Limb (tissue), 2 donors: ENCODE measurements at regions not wholly inside any gene's neighbourhood (a gene's known extent, or its start where the extent isn't known, plus 50 kb on each side); places are given as distances from the start of the nearest gene placed in this dataset.

Experiments
- DNase-seq, 2 donors: peaks; one replicate each; pipeline ENCODE4 v3.0.0-alpha.2; 2016; ENCODE audit errors: extremely low spot score in 2 of 2

DNA sequence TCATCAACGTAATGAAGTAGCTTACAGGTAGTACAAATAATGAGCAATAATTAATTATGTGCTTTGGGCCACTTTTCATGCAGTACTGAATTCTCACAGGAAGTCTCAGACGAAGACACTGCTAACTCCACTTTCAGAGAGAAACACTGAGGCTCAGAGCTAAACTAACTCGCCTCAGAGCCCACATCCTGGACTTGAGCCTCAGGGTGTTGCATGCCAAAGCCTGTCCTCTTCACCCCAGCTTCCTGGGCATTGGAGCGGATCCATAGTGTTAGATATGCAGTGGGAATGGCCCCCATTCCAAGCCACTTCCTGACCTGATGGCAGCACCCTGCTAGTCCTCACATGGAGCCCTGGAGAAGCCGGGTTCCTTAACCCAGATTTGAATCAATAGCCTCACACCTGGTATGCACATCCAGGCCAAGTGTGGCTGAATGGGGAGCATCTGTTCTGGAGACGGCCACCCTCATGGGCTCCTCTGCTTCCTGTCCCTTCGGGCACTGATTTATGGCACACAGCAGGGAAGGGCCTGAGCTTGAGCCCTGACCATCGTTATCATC, 265.1 kb upstream of the ZNF32 start:
- no peak for DNase-seq

DNA sequence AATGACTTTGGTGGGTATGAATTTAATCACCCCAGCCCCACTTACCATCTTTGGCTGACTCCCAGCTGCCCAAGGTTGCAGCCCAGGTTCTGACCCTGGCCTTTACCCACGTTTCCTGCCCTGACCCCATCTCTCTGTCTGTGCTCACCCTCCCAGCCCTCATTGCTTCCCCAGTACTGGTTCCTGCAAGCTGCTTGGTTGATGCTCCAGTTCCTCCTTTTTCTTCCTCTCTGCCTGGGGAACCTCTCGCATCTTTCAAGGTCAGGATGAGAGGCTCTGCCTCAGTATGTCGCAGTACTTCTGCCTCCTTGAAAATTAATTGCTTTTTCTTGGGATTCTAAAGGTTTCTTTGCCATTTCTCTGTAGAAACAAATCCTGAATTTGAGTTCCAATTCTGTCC, 263.8 kb upstream of the ZNF32 start:
- no peak for DNase-seq

DNA sequence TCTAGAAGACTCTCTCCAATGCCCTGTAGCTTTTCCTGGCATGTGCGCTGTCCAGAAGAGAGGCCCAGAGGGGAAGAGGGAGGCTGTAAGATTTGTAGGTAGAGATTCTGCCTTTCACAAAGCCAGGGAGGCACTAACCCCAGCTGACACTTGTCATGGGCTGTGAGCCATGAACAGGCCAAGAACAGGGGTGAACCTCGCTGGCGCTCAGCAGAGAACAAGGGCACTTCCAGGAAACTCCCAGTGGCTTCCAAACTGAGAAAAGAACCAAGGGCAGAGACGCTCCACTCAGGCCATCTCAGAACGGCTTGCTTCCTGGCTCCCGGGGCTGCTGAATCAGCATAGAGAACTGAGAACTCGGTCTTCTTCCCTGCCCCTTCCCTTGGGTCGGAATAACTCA, 257.8 kb upstream of the ZNF32 start:
- no peak for DNase-seq

DNA sequence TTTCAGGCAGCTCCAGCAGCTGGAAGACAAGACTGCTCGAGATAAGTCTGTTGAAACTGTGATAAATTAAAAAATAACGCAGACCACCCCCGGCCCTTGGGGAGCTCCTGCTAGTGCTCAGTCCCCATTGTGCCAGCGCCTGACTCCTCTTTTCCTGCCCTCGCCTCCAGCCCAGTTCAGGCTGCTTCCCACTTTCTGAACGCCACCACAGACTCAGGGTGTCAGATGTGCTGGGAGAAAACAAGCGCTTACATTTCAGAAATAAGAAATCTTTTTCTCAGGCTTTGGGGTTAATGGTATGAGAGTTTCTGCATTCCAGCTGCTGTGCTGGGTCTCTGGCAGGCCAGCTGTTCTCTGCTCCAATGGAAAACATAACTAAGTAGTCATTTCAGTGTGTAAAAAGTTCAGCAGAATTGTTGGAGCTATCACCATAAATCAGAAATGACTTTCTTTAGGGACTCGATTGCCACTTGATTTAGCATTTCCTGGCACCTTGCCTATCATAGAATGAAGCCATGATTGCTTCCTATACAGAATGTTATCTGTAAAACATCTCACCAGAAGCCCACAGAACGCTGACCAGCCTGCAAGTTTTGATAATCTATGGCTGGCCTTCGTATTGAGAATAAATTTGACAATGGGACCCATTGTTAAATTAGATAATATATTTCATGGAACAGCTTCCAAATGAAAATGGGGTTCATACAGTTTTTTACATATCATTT, 257.0 kb upstream of the ZNF32 start:
- DNase-seq, result peak in 1 of 2 donors; percentile 79

DNA sequence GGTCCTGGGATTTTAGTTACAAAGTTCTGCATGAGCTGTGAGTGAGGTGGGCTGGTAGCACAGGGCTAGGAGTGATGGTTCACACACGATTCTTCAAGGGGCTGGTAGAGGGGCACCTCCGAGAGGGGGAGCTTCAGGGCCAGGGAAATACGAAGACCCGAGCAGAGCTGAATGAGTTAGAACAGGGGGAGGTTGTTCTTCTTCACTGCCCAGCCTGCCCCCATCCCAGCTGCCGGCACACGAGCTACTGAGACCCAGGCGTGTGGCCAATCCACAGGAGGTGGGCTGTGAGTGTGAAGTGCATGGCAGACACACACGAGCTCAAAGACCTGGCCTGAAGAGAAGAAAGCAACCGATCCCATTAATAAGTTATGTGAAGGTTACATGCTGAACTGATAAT, 256.2 kb upstream of the ZNF32 start:
- DNase-seq, result peak in 1 of 2 donors; percentile 51

DNA sequence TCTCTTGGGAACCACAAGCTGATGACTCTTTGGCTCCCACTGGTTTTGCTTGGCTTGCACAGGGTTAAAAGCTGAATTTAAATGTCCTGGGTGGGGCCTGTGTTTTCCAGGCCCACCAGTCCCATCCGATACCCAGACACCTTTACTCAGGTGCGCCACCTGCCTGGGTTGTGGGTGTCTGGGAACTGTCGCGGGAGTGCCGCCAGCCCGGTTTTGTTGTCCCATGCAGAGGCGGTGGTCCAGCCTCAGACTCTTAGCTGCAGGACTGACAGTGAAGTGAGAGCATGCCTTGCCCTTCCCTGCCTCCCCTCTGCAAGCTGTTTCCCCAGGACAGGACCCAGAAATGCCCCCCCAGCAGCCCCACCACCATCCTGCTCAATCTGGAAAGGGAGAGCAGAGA, 255.6 kb upstream of the ZNF32 start:
- DNase-seq, result no peak

DNA sequence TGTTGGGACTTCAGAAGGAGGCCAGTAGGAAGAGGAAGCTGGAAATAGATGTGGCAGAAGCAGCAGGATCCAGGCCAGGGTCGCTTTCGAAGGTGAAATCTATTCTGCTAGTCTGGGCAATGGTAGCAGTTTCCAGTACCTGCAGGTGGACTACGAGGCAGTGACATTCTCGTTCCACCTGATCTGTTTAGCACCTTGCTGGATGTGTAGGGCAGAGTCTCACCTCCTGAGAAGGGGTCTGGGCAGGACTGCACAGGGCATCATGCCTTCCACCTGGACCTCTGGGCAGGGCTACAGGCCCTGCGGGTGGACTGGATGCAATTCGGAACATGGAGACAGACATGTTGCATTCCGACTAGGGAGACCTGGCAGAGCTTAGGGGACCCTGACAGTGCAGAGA, 254.8 kb upstream of the ZNF32 start:
- no peak for DNase-seq

DNA sequence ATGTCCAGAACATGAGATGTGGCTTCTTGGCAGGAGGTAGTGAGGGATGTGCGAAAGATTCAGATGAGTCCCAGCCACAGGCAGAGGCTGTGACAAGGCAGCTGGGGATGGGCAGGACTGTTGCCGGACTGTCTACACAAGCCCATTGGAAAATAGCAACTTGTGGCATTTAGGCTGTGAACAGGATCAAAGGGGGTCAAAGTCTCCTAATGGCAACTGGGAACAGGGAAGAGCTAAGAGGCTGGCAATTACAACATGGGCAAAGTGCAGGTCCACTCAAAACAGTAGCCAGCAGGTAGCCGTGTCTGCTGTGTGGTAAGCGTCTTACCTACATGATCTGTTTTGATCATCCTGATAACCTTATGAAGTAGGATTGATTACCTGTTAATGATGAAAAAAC, 254.2 kb upstream of the ZNF32 start:
- DNase-seq, result no peak

DNA sequence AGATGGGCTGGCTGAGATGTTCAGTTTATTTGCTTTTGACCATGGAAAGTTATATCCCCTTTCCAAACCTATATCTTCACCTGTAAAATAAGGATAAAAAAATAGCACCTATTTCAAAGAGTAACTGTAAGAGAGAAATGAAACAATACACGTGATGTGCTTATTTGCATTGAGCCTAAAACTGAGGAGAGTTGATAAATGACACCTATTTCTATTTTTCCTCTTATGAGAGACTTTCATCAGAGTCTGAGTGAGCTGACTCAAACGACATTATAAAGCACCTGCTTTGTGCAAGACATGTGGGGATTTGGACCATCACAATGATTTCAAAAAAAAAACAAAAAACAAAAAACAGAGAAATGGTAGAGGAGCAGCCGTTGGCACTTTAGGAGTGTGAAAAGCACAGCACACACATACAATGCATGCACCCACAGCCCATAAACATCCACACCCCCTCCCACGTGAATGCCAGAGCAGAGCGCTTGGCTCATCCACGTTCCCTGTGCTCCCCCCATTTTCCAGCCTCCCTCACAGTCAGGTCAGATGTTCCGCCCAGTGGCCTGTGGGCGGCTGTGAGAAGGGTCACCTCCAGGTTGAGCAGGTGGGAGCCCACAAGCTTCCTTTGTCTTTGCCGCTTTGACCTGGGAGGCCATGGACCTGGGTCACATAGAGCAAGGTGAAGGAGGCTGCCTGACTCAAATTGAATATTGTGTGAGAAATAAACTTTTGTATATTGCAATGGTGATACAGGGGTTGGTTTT, 253.2 kb upstream of the ZNF32 start:
- no peak for DNase-seq

DNA sequence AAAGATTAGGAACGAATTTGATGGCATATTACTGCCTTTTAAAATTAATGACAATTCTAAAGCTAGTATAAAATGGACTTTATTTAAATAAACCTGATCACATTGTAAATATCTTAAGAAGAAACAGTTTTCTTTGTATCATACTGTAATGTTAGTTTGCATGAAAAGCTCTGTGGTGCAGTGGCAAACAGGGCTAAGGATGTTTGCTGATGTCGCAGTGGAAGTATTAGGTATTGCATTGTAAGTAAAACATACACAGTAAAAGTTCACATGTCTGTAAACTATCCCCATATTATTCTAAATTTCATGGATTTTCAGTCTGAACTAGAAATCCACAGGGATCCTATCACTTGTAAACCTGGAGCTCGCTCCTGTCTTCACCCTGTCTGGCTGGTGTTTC, 252.6 kb upstream of the ZNF32 start:
- no peak for DNase-seq

DNA sequence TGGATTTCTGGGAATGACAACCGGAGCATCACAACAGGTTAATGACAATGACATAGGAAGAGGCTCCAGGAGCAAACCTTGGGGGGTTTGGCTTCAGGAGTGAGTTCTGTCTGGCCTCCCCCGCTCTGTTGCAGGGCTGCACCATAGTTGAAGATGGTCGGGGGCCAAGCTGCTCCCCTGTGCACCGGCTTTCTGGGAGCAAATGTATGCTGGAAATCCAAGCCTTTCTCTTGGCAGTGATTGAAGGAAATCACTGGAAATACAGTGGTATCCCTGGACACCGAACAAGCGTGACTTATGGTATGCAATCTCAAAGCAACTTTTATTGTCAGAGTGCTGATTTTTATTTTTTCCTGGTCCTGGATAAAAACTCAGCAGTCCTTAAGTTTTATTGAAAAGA, 251.9 kb upstream of the ZNF32 start:
- DNase-seq, result no peak

DNA sequence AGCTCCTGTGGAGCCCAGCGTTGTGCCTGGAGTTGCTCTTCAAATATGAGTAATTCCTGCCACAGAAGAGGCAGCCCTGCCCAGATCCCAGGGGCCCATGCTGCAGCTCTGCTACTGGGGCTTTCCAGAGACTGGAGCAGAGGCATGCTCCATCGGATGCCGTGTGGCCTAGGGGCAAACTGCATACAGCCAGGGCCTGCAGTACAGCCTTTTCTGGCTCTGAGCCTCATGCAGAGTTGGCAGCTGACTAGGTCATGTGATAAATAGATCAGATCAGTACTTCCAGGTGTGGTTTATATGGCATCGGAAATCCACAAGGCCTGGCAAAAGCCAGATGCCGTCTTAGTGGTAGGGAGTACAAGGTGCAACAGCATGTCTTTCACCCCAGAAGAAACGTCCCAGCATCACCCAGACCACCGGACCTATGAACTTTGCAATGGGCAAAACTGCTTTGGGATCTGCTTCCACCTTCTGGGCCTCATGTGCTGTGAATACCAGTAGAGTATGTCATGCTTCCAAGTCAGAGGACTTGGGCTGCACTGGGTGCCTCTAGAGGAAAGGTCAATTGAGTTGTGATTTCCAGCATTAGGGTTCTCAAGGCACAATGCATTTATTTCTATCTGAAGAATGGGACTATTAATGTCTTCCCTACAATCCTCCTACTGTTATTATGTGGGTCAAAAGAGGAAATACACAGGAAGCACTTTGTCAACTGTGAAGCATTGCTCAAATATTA, 250.7 kb upstream of the ZNF32 start:
- DNase-seq, result no peak

DNA sequence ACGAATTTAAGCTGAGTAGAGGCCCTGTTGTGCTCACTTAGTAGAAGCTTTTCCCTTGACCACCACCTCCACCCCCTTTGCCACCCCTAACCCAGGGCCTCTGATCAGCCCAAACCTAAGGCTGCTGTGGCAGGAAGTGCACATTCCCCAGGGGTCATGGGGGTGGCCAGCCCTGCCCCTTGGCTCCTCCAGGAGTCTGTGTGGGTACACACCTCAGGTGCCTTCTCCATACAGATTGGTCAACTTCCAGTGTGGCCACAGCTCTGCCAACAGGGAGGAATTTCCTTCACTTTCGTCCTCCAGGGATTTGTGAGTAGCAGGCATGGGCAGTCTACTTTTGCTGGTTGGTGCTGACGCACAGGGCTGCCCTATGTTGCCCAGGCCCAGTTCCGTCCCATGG, 249.9 kb upstream of the ZNF32 start:
- no peak for DNase-seq

DNA sequence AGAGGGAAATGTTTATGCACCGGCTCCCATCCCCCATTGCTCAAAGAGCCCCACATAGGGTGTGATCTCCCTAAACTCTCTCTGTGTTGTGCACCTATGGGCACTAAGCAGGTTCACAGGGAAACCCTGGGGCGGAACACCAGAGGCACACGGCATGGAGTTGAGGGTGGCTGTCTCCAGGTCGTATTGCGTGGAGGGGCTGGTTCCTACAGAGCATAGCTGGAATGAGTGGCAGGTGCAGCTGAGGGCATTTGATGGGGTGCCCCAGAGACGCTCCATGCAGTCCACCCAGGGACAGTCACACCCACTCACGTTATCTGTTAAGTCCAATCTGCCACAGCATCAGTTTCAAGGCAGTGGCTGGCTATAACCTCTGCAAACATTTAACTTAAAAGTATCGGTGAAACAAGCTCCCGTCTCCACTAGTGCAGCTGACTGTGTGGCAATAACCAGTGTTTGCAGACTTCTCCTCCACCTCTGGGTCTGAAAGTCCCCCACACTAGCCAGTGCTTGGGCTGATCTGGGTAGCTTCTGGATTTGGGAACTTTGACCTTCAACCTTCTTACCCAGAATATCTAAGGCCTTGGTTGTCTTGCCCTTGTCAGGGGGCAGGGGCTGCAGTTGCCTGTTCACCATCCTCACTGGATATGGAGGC, 249.2 kb upstream of the ZNF32 start:
- DNase-seq, result no peak

DNA sequence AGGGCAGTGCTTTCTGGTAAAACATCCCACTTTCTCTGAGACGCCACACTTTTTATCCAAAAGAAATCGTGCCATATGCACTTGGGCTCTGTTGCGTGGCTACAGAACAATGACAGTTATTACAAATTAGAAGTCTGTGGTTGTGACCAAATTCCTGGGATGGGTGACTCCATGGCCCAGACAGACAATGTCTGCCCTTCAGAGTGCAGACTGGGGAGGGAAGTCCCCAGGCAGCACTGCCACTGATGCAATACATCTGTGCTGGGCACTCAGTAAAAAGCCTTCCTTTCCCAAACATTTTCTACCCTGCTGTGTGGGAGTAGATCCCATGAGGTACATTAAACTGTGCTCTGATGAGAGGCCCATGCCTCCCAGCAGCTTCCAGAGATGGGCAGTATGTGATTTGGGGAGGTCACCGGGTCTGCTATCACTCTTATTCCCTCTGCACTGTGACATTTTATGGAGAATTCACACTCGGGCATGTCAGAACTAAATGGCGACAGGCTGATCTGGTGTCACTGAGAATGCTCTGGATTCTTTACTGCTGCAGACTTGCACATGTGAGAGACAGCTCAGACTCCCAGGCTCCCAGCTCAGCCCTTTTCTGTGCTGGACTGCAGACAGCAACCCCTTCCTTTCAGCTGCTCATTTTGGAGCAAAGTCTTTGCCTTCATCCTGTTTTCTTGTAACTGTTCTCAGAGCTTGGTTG, 243.5 kb upstream of the ZNF32 start:
- no peak for DNase-seq

DNA sequence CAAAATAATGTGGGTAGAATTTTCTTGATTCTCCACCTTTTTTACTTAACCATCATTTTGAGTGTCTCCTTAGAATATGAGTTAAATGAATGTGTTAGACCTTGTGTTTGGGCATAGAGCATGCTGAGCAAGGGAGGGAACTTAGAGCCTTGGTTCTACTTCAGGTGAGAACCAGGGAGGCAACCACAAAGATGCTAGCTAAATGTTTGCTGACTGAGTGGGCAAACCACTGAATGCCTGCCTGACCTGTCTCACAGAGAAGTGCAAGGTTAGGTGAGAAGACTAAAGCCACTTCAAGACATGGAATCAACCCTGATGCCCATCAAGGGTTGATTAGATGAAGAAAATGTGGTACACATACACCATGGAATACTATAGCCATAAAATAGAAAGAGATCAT, 242.6 kb upstream of the ZNF32 start:
- no peak for DNase-seq

DNA sequence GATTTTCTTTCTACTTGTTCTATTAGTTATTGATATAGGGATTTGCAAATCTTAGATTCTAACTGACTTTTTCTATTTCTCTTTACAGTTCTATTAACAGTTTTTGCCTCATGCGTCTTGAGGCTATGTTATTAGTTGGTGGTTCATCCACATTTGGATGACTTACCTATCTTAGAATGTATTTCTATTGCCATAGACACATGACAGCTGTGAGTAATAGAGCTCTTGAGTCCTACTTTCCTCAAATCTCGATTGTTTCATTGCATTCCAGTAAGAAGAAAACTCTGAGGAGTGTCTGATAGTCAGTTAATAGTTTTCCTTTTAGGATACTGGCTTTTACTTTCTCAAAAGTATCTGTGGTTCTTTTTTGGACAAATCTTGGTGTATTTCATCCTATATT, 241.4 kb upstream of the ZNF32 start:
- DNase-seq, result no peak

DNA sequence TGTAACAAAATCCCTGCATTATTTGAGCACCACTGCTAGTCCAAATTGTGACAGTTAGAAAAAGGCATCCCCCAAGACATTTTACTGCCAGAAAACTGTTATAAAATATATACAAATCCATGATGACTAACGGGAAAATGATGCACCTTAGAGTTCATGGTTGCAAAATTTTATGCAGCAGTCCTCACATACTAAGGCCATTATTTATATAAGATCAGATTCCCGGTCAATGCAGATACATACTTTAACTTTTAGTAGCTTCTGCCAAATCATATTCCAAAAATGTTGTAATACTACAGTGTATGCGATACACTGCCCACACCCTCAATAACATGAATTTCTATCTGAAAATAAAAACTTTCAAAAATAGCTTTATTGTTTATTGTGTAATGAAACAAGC, 239.9 kb upstream of the ZNF32 start:
- no peak for DNase-seq

DNA sequence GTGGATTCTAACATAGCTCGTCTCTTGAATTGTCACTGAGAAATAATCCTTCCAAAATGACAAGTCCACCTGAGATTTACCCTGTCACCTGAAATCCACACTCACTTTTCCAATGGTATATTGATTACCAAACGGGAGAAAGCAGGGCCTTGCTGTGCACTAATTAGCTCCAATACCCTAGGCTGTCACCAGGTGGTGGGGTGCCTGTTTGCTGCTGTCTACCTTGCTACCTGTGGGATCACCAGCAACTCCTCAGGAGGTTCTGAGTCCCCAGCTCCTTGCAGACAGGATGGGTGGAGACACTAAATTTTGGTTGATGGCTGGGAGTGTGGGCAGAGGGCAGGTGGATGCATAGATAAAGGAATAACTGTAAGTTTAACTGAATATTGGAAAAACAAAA, 237.2 kb upstream of the ZNF32 start:
- no peak for DNase-seq

DNA sequence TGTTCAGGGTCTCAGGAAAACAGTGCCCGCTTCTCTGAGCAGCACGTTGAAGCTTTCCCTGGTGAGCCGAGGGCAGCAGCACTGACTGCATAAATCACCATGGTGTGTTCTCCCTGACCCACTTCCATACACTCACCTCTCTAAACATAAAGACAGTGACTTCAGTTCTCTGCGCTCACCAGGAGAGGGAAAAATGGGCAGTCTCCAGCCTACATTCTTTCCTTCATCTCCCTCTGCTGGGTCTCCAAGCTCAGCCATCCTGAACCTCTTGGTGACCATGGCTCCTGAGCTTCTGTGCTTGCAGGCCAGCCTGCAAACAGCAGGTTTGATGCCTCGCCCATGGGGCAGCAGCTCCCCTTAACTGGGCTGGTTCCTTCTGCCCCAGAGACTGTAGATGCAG, 236.6 kb upstream of the ZNF32 start:
- no peak for DNase-seq

DNA sequence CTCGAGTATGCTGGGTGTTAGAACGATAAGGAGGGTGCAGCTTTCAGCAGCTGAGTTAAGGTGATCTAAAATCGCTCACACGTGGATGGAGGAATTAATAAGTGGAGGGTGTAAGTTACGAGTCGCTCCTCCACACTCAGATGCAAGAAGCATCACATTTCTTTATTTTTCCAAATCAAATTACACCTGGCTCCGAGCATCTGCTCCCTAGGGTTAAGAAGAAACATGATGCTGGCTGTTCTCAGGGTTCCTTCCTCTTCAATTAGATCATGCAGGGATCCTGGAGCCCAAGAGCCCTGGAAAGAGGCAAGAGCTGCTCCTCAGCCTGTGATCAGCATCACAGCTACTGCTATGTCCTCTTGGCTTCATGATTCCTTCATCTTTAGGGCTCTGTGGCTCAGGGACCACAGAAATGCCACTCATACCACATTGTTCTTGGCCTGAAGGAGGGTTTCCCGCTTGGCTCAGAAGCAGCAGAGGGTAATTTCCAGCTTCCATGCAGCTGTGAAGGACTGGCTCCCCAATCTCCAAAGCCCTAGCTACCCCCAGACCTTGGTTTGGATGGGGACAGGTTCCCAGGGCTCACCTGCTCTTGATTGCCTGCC, 235.9 kb upstream of the ZNF32 start:
- no peak for DNase-seq
